ENCODE measurements at regions not wholly inside any gene's neighbourhood (a gene's known extent, or its start where the extent isn't known, plus 50 kb on each side); places are given as distances from the start of the nearest gene placed in this dataset.

DNA sequence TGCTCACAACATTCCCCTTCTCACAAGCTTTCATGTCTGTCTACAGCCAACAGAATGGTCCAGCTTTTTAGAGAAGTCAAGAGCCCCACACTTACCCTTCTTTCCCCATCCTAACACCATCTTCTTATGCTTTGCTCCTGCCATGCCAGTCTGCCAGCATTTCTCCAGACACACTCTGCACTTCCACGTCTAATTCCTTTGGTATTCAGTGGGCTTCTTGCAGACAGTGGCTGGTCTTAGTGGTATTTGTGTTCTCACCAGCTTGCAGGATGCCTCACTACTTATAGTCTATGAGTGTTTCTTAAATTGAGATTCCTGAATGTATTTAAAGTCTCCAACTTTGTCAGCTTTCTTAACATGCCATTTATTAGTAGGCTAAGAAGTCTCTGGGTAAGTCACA is 154.4 kb downstream of the BBOX1 start:
- no peak for DNase-seq (ENCODE audit: low read depth in 2 of 3, low spot score in 1 of 3)

DNA sequence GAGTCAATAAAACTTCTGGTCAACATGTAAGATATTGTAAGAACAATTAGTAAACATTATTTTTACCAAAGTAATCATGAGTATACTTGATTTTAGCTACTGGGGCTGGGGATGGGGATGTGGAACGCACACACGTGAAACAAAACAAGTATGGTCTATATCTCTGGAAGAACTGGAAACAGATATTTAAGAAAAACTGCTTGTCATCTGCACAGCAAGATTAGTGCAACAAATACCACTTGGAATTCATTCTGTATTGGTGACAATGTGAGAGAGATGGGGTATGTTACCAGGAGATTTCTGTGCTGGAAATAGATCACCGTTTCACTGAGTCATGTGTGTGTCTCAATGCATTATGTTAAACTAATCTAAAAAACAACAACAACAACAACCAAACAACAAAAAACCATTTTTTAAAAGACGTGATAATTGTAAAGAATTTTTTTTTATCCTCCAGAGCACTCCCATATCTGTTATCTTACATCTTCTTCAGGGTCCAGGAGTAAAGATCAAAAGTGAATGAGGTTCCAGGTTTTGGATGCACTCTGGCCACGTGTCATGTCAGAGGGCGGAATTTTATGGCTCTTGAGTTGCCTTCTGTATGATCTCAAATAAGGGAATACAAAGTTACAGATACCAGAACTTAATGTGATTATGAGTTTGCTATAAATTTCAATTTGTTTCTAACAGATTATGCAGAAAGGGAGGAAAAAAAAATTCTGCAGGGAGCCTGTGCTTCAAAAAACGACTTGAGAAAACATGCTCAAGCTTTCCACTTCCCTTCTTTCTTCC is 153.0 kb downstream of the BBOX1 start:
- DNase-seq (ENCODE audit: low read depth in 2 of 3, low spot score in 1 of 3) = no peak

DNA sequence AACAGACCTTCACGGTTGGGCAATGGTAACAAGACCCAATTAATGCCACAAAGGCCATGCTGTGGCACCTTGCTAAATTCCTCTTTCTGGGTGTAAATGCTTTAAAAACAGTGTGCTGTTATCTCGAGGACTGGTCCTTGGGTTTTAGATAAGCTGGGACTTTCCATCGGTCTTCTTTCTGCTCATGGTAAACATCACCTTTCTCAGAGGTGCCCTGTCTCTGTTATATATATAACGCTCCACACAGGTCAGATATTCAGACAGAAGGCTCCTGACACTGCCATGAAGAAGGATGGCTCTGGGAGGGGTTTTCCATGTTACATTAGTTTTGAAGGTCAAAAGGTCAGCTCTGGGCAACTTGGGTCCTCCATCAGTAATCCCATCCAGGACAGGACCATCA is 151.6 kb downstream of the BBOX1 start:
- DNase-seq (ENCODE audit: low read depth in 2 of 3, low spot score in 1 of 3) = no peak

DNA sequence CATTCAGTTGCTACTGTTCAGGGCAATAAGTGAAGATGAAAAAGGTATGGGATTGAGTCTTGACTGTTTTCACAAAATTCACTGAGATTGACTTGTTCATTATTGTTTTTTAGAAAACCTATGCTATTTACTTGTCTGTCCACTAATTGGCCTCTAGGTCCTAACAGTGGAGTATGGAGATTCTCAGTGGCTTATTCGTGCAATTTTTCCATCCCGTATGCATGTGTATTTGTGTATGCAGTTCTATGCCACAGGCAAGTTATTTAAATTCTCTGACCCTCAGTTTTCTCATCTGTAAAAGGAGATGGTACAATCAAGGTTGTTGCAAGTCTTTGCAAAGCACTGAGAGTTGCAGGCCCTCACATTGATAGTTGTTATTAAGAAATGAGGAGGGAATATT is 151.0 kb downstream of the BBOX1 start:
- no peak for DNase-seq (ENCODE audit: low read depth in 2 of 3, low spot score in 1 of 3)

DNA sequence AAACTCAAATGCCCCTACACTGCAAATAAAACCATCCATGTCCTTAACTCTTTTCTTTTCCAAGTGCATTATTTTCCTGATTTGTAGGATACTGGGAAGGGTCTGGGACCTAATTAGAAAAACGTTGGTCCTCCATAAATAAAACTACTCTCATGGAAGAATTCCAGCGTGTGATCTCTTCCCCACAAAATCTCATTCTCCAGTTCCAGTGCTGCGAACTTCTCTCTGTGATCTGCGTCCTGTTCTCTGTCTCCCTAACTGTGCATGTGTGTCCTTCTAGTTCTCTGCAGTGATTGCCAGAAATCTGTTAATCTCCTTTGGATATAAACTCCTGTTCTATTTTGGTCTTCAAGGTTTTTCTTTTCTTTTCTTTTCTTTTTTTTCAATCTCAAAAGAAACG is 148.1 kb downstream of the BBOX1 start:
- DNase-seq (ENCODE audit: low read depth in 2 of 3, low spot score in 1 of 3) = no peak

DNA sequence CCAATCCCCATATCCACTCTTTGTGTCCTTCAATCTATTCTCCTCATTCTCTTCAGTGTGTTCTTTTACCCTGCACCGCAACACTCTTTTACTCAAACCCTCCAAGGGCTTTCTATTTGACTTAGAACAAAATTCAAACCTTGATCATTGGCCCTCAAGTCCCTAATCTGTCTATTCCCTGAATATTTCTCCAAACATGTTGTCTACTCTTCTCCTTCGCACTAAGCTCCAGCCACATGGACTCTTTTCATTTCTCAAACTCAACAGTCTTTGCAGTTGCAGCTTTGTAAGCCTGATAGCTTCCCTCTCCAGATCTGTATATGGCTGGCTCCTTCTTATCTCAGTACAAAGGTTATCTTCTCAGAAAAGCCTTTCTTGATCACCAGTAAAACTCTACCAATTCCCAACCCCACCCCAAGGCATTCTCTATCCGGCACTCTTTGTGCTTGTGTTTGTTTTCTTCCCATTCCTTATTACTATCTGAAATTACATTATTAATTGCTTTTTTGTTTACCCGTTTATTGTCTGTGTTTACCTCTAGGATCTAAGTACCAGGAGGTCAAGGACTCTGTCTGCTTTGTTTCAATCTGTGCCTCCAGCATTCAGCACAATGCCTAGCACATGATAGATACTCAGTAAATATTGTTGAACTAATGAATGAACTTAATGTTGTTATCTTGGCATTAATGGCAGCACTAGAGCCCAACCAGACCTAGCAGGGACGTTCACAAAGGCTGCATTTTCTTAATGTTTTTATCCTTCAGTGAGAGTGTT is 147.4 kb downstream of the BBOX1 start:
- no peak for DNase-seq (ENCODE audit: low read depth in 2 of 3, low spot score in 1 of 3)

DNA sequence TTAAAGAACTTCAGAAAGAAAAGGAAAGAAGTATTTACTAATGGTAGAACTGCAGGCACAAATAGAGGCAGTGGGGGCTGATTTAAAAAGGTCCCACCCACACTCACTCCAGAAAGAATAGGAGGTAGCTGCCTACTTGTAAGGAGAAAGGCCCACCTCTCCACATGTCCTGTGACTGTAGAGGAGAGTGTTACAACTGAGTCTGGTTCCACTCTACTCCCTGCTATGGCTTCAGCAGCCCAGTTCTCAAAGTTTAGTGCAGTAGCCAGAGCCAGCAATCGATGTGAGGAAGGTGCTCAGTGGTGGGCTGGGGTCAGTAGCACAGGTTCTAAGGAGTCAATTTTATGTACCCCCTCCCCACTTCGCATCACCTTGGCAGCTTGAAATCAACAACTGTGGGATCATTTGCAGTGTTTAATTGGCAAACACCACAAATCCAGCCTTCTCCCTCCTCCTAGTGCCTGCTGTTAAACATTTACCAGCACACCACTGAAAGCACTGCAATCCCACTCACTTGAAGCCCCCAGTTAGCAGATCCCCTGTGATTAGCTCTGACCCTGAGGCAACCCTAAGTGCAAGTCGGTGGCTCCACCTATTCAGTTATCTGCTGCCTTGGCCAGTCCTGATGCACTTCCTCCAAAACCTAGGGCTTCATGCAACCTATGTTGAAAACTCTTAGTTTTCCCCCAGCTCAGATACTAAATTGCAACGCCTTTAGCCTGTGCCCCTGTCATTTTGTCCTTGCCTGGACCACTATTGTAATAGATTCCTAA is 146.6 kb downstream of the BBOX1 start:
- DNase-seq (ENCODE audit: low read depth in 2 of 3, low spot score in 1 of 3) = no peak

DNA sequence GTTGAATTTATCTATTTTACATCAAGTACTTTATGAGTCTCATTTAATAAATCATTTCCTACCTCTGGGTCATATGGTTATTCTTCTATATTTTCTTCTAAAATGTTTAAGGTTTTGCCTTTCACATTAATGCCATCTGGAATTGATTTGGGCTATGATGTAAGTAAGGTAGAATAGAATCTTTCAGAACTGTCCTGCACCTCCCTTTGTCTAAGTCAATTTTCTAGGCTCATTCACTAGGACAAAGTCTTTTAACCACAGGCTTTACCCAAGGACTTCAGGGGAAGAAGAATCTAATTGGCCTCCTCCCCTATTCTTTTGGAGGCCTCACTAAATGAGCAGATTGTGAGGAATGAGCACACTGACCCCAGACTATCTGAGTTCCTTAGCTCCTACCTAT is 146.0 kb downstream of the BBOX1 start:
- DNase-seq (ENCODE audit: low read depth in 2 of 3, low spot score in 1 of 3) = no peak

DNA sequence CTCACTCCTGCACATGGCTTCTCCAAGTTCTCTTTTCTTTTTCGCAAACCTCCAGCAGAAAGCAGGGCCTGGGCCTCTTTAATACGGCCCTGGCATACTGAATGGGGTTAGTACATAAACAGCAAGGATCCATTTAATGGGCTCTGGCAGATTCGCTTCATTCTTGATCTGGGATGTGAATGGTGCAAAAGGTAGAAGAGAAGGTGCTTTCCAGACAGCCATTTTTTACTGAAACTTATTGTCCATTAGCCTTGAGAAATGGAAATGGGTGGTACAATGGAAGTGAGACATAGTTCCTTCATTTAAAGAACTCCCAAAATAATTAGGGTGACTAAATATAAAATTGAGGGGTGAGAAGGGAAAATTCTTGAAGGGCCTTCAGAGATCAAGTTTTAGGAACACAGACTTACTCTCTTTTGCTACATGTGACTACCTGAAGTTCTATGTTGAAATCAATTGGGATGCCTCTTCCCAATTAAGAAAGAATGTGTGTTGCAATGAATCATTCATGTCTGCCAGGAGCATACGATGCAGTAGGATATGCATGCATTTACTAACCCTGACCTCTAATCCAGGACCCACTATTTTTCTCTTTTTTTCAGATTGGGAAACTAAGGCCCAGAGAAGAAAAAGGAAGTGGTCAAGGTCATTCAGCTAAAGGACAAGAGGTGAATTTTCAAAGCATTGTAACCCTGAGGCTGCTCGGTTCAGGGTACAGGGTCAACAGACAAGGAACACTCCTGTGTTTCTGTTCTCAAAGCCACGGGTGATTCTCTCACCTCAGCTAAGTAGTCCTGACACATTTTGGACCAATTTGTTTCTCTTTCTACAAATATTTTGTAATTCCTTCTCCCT is 144.1 kb downstream of the BBOX1 start:
- DNase-seq (ENCODE audit: low read depth in 2 of 3, low spot score in 1 of 3) = no peak

DNA sequence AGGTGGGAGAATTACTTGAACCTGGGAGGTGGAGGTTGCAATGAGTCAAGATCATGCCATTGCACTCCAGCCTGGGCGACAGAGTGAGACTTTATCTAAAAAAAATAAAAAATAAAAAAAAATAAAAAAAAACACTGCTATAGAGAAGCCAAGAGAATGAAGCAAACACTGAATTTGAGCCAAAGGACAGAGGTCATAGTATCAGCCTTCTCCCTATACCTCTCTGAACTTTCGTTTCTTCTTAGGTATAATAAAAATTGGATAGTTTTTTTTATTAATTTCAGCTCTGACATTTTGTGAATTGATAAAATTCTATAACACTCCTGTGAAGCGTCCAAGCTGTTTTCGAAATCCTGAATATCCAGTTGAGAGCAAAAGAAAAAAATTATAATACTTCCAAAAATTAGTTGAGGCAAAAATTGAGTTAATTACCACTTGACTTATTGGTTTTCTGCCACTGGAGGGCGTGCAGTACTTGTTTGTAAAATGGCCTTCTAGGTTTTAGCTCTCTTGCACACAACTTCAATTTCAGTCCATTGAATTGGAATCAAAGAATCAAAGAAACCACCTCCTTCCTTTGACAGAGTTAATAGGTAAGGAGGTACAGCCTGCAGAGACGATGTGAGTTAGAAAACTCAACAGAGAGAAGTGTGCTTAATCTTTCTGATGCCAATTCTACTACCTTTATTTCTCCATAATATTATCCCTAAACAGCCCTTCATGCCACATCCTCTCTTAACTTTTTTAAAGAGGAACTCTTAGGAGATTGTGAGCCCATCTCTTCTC is 143.2 kb downstream of the BBOX1 start:
- peak in 2 of 3 donors; percentile 24 to 37 for DNase-seq (ENCODE audit: low read depth in 2 of 3, low spot score in 1 of 3)

DNA sequence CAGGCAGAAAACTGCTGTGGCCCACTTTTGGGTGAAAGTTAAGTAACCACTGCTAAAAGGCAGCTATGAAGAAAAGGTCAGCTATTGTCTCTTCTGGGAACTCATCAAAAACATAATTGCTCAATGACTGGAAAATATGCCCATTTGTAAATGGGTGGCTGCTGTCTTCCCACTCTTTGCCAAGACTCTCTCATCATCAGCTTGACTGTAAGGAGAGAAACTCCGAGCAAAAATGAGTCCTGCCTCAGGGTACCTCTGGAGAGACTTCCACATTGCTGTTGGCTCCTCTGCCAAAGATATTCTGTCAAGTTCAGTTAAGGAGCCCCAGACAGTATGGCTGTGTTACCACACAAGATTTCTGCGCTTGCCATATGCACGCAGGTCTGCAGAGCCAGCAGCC is 138.7 kb downstream of the BBOX1 start:
- no peak for DNase-seq (ENCODE audit: low read depth in 2 of 3, low spot score in 1 of 3)

DNA sequence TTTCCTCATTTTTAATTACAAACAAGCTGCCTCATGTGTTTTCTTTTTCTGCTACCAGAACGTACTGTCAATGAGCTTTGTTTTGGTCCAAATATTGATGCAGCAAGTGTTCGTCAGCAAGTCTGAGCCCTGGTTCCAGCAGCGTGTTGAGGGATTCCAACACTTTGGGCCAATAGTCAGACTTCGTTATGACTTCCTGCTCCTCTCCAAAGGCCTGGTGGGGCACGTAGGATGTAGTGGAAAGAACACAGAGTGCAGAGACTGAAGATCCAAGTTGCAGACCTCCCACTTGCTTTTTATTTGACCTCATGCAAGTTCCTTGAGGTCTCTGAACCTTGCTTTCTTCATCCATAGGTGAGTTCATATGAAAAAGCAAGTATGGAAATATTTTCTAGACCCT is 138.2 kb downstream of the BBOX1 start:
- no peak for DNase-seq (ENCODE audit: low read depth in 2 of 3, low spot score in 1 of 3)
